H1 (cell line): ENCODE measurements at regions not wholly inside any gene's neighbourhood (a gene's known extent, or its start where the extent isn't known, plus 50 kb on each side); places are given as distances from the start of the nearest gene placed in this dataset.
A peak's percentile ranks its signal among the peaks of the same experiment; 100 is the strongest.

Experiments used
- CTCF ChIP-seq, 3 experiments: IDR thresholded peaks; 1 replicate in 2 of 3; 2 replicates in 1 of 3; pipeline versions ENCODE4 v1.5.1 to v1.6.1; 2011; ENCODE audit warnings: low read length in 3 of 3, mild to moderate bottlenecking in 3 of 3, inconsistent platforms in 2 of 3, low read depth in 1 of 3, moderate library complexity in 1 of 3; ENCODE audit not compliant: insufficient read depth in 1 of 3; ENCODE audit errors: control extremely low read depth in 1 of 3
- GABPA ChIP-seq: IDR thresholded peaks from 2 replicates; pipeline ENCODE4 v1.6.1; 2011; ENCODE audit warnings: mild to moderate bottlenecking, low read length, moderate library complexity, borderline replicate concordance; ENCODE audit not compliant: insufficient read depth
- RBBP5 ChIP-seq: IDR thresholded peaks from 2 replicates; pipeline ENCODE4 v1.7.1; 2012; ENCODE audit warnings: low read depth, mild to moderate bottlenecking, inconsistent platforms, low read length, moderate library complexity, borderline replicate concordance
- RFX5 ChIP-seq: IDR thresholded peaks from 2 replicates; pipeline ENCODE4 v1.6.1; 2011; ENCODE audit warnings: low read depth, low read length, improper control_type of control experiment, borderline replicate concordance
- SP2 ChIP-seq: IDR thresholded peaks from 2 replicates; pipeline ENCODE4 v1.6.1; 2012; ENCODE audit warnings: mild to moderate bottlenecking, low read length, inconsistent platforms

- TF ChIP-seq GABPA = 0 out of 2 replicates have a peak, but pooled peaks have one; percentile 17
- no peak for TF ChIP-seq CTCF (IDR thresholded peaks at IDR 0.05; ENCODE audit: control extremely low read depth in 1 of 3, insufficient read depth in 1 of 3, low read depth in 1 of 3, low read length in 3 of 3)
- no peak for TF ChIP-seq SP2
- peak; percentile 77 for TF ChIP-seq RBBP5
- TF ChIP-seq RFX5 = no peak
Measured at GRCh38 chr3:69542089-69542804, 156.4 kb upstream of the FRMD4B start (continued).
